ENCODE measurements at regions not wholly inside any gene's neighbourhood (a gene's known extent, or its start where the extent isn't known, plus 50 kb on each side); places are given as distances from the start of the nearest gene placed in this dataset.

- TF ChIP-seq FOXA1 (IDR thresholded peaks at IDR 0.05) (no peak), HDGF (IDR thresholded peaks at IDR 0.05; ENCODE audit: borderline replicate concordance) (no peak), BHLHE40 (IDR thresholded peaks at IDR 0.05; ENCODE audit: borderline replicate concordance) (no peak)
These were observed 53.5 kb downstream of the FOXD2 start for GRCh38 chr1:47491341-47491753.

Measured in HEK293T (cell line).